Prostate gland (tissue), 2 donors: ENCODE measurements at regions not wholly inside any gene's neighbourhood (a gene's known extent, or its start where the extent isn't known, plus 50 kb on each side); places are given as distances from the start of the nearest gene placed in this dataset.

ENCODE experiments used
- DNase-seq: peaks from one replicate; pipeline ENCODE4 v3.0.0-alpha.2; 2019; ENCODE audit warnings: low spot score
- H3K27ac ChIP-seq, 2 donors: fragments of 200-600 bp; sonication (generic); 2 replicates each; pipeline ENCODE4 v1.5.1; 2017 to 2019
- H3K27me3 ChIP-seq: fragments of 200-600 bp; sonication (generic); replicated peaks from 2 replicates; pipeline ENCODE4 v1.5.1; 2019; ENCODE audit not compliant: insufficient read depth
- H3K36me3 ChIP-seq, 2 donors: fragments of 200-600 bp; sonication (generic); 1 replicate in 1 of 2; 2 replicates in 1 of 2; pipeline versions ENCODE4 v1.5.1 to v1.8.1; 2017 to 2019
- H3K4me1 ChIP-seq: fragments of 200-600 bp; sonication (generic); replicated peaks from 2 replicates; pipeline ENCODE4 v1.5.1; 2019
- H3K4me3 ChIP-seq, 2 donors: fragments of 200-600 bp; sonication (generic); 2 replicates each; pipeline ENCODE4 v1.5.1; 2017 to 2019
- H3K9me3 ChIP-seq: fragments of 200-600 bp; sonication (generic); 2 replicates; pipeline ENCODE4 v1.5.1; 2017
- POLR2A ChIP-seq: fragments of 450-650 bp; IDR thresholded peaks from one replicate; pipeline ENCODE4 v1.6.1; 2016; ENCODE audit warnings: antibody characterized with exemption, mild to moderate bottlenecking
- POLR2AphosphoS5 ChIP-seq: sonication (generic); formaldehyde crosslinking; IDR thresholded peaks from one replicate; pipeline ENCODE4 v1.6.1; 2017; ENCODE audit warnings: antibody characterized with exemption
- WGBS: methylation state at CpG from one replicate; pipeline ENCODE4 v1.1.5; 2018; 5-methylcytosine and 5-hydroxymethylcytosine counted together
- intact Hi-C: fragments of 100-400 bp; cut with DNase I; formaldehyde crosslinking; loops from one replicate; pipeline ENCODE4 v1.14.2; 2022
- TF ChIP-seq, protein P1 (sequence below), 4 experiments: fragments of 200-600 bp in 2 of 4; fragments of 450-650 bp in 2 of 4; sonication (generic) in 2 of 4; IDR thresholded peaks; 1 replicate in 3 of 4; 2 replicates in 1 of 4; pipeline ENCODE4 v1.5.1; 2016 to 2019; ENCODE audit warnings: antibody characterized with exemption in 4 of 4, mild to moderate bottlenecking in 2 of 4, moderate library complexity in 2 of 4

DNA sequence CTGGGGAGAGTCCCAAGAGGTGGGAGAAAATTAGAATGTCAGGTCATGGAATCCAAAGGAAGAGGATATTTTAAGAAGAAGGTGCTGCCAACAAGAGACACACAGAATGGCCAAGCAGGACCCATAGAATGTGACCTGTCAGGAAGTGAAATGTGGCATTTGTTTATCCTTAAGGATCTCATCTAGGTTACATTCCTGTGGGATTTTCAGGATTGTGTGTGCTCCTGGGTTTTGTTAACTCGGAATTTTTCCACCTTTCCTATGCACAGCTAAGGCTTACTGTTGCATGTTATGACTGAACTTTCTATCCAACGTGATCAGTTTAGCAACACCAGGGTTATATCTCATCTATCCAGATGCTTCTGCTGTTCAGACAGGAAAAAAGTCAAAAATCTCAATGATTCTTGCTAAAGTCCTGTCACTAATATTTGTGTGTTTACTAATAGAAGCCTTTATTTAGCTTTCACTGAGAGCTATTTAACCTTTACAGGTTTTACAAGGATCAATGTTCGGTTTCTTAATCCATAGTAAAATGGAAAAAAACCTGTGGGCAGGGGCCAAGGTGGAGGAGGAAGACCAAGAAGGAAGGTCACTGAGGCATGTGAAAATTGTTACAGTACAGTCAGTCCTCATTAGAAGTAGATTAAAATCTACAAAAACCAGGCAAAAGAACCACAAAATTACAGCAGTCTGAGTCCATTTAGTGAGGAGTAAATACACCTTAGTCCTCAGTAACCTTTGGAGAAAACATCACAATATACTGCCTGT, 437.8 kb upstream of the NPVF start:
- Histone ChIP-seq H3K9me3 (no peaks in the 10 kb centered on the region), H3K27me3 (no peaks in the 10 kb centered on the region), H3K4me3 (no peak overlapping the region), H3K4me1 (peaks cover 6% of the 10 kb centered on the region), H3K36me3 (no peaks in the 10 kb centered on the region), H3K27ac (peak overlapping the region in 1 of 2 donors; percentile 56)
- no peak for DNase-seq
- TF ChIP-seq POLR2A = no peak
- TF ChIP-seq, protein P1, sequence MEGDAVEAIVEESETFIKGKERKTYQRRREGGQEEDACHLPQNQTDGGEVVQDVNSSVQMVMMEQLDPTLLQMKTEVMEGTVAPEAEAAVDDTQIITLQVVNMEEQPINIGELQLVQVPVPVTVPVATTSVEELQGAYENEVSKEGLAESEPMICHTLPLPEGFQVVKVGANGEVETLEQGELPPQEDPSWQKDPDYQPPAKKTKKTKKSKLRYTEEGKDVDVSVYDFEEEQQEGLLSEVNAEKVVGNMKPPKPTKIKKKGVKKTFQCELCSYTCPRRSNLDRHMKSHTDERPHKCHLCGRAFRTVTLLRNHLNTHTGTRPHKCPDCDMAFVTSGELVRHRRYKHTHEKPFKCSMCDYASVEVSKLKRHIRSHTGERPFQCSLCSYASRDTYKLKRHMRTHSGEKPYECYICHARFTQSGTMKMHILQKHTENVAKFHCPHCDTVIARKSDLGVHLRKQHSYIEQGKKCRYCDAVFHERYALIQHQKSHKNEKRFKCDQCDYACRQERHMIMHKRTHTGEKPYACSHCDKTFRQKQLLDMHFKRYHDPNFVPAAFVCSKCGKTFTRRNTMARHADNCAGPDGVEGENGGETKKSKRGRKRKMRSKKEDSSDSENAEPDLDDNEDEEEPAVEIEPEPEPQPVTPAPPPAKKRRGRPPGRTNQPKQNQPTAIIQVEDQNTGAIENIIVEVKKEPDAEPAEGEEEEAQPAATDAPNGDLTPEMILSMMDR (IDR thresholded peaks at IDR 0.05) = no peak
- no peak for TF ChIP-seq POLR2AphosphoS5
- intact Hi-C loops = loop anchor here (5.0 kb wide), 2 partner anchors 86 to 181 kb away; no protein-coding TSS in a partner anchor
- WGBS = 45% methylated on average over 3 of the region's 3 CpGs

DNA sequence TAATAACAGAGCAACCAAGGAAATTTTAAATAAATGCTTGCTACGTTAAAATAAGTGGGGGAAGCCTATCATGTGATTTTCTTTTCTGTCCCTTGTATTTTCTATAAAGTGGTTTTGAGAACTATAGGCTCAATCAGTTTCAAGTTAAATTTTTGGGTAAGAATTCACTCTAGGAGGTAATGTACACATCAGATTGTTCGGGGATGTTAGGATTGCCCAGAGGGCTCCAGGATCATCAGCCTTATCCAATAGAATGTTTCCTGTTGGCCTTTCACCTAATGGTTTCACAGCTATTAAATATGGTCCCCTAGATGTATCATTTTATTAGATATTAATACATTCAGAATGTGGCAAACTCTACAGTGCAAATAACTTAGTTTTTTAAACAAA, 438.4 kb upstream of the NPVF start:
- H3K36me3 ChIP-seq = no peaks in the 10 kb centered on the region
- H3K4me3 ChIP-seq = no peak overlapping the region
- DNase-seq = no peak
- no peaks in the 10 kb centered on the region for H3K27me3 ChIP-seq
- intact Hi-C loops = loop anchor here (5.0 kb wide), 2 partner anchors 86 to 181 kb away; no protein-coding TSS in a partner anchor
- H3K27ac ChIP-seq = no peak overlapping the region
- H3K4me1 ChIP-seq = peaks cover 6% of the 10 kb centered on the region
- WGBS = 83% methylated on average over 2 of the region's 2 CpGs
- no peaks in the 10 kb centered on the region for H3K9me3 ChIP-seq
- TF ChIP-seq POLR2AphosphoS5 = no peak
- no peak for TF ChIP-seq POLR2A
- TF ChIP-seq, protein P1 (IDR thresholded peaks at IDR 0.05) = no peak

DNA sequence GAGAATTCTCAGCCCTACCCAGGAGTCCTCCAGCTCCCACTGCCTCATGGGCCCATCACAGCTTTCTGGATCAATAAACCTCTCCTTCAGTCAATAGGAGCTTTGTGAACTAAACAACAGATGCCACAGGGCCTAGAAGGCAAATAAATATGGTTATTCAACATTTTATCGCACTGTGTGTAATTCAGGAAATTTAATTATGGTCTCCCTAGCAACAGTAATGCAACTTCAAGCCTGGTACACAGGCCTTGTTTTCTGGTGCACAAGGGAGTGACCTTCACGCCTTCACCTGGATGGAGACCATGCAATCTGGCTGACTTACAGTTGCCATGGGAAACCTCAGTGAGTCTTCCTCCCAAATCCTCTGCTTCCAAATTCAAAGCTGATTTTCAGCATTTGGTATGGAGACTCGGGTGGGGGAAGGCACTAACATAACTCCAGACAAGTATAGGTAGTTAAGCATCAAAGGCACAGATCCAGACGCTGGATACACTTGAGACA, 441.0 kb upstream of the NPVF start:
- 79% methylated on average over 4 of the region's 4 CpGs for WGBS
- H3K4me1 ChIP-seq = peaks cover 6% of the 10 kb centered on the region

DNA sequence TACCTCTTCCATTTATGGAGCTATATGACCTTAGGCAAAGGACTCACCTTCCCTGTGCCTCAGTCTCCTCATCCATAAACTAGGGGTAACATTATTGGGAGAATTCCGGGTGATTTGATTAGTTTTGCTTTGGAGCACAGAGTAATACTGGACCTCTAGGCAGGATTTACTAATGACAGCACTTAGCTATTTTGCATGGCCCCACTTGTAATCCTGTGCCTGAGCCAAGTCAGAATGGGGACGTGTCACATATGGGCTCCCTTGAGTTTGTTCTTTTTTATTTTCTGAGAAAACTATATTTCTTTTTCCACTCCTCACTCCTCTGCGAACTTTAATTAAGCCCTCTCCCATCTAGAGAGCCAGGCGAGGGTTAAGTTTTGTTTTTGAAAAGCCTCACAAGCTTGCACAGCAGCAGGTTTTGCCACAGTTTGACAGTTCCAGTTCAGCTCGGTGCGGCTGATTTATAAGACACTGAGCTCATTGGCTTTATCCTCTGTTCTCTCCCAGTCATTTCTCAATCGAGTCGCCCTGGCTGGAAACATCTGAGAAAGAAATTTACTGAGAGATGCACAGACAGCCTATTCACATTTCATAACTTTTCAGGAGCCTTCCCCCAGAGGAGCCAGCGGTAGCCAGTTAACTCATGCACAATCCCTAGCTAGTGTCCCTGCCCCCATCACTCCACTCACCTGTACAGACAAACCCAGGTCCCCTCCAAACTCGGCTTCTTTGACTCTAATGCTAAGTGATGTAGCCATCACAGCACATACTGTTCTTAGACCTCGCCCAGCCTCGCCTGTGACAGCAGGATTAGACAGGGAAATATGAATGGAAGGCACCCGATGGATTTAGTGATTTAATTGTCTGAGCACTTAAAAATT, 441.9 kb upstream of the NPVF start:
- Histone ChIP-seq H3K9me3 (no peaks in the 10 kb centered on the region), H3K27me3 (no peaks in the 10 kb centered on the region), H3K36me3 (no peaks in the 10 kb centered on the region), H3K27ac (peak overlapping the region; percentile 53 to 64), H3K4me3 (no peak overlapping the region), H3K4me1 (peaks cover 6% of the 10 kb centered on the region)
- TF ChIP-seq, protein P1 (IDR thresholded peaks at IDR 0.05) = no peak
- TF ChIP-seq POLR2AphosphoS5 = peak; percentile 67
- no peak for TF ChIP-seq POLR2A
- WGBS = 14% methylated on average over 13 of the region's 13 CpGs
- DNase-seq = peak; percentile 70
- intact Hi-C loops = loop anchor here (5.0 kb wide), 3 partner anchors 37 to 177 kb away; no protein-coding TSS in a partner anchor

More for the DNA sequence above, 441.0 kb upstream of the NPVF start:
- no peak for DNase-seq
- TF ChIP-seq POLR2AphosphoS5 (no peak), POLR2A (no peak)
- TF ChIP-seq, protein P1 (IDR thresholded peaks at IDR 0.05) = no peak
- intact Hi-C loops = loop anchor here (5.0 kb wide), 2 partner anchors 83 to 178 kb away; no protein-coding TSS in a partner anchor
- Histone ChIP-seq H3K36me3 (no peaks in the 10 kb centered on the region), H3K27me3 (no peaks in the 10 kb centered on the region), H3K4me3 (no peak overlapping the region), H3K9me3 (no peaks in the 10 kb centered on the region), H3K27ac (peak overlapping the region; percentile 53 to 64)
